ENCODE measurements at regions not wholly inside any gene's neighbourhood (a gene's known extent, or its start where the extent isn't known, plus 50 kb on each side); places are given as distances from the start of the nearest gene placed in this dataset.

DNA sequence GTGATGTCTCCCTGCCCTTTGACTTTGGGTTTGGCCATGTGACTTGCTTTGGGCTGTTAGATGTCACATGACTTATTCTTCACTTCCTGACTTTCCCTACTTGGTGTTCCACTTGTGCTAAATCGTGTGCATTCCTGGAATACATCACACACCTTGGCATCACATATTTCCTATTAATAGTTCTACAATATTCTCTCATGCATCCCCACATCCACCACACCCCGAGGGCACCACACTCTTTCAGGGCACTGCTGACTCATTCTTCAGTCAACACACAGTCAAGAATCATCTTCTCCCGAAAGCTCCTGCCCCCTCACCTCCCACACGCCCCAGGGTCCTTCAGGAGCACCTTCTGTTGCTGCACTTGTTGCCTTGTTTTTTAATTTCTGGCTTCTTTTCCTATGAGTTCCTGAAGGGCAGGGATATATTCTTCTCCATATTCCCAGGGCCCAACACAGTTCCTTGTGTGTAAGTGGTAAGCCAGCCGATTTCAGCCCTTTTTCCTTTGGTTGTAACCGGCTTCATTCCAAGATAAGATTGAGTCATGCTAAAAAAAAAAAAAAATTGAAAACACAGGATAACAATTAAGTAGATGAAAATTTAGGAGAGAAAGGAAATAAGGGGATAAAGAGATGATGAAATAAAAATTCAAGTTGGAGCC, 341.4 kb downstream of the SLC4A3 start:
- TF ChIP-seq, protein P1, sequence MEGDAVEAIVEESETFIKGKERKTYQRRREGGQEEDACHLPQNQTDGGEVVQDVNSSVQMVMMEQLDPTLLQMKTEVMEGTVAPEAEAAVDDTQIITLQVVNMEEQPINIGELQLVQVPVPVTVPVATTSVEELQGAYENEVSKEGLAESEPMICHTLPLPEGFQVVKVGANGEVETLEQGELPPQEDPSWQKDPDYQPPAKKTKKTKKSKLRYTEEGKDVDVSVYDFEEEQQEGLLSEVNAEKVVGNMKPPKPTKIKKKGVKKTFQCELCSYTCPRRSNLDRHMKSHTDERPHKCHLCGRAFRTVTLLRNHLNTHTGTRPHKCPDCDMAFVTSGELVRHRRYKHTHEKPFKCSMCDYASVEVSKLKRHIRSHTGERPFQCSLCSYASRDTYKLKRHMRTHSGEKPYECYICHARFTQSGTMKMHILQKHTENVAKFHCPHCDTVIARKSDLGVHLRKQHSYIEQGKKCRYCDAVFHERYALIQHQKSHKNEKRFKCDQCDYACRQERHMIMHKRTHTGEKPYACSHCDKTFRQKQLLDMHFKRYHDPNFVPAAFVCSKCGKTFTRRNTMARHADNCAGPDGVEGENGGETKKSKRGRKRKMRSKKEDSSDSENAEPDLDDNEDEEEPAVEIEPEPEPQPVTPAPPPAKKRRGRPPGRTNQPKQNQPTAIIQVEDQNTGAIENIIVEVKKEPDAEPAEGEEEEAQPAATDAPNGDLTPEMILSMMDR (IDR thresholded peaks at IDR 0.05): no peak
- no peak for TF ChIP-seq POLR2A (IDR thresholded peaks at IDR 0.05)
